ENCODE measurements at regions not wholly inside any gene's neighbourhood (a gene's known extent, or its start where the extent isn't known, plus 50 kb on each side); places are given as distances from the start of the nearest gene placed in this dataset.
A peak's percentile ranks its signal among the peaks of the same experiment; 100 is the strongest.
"Not testable (repeated sequence)": the region's sequence is repeated elsewhere in the genome, so short reads cannot be mapped to it uniquely, and the experiment has no call there.

DNA sequence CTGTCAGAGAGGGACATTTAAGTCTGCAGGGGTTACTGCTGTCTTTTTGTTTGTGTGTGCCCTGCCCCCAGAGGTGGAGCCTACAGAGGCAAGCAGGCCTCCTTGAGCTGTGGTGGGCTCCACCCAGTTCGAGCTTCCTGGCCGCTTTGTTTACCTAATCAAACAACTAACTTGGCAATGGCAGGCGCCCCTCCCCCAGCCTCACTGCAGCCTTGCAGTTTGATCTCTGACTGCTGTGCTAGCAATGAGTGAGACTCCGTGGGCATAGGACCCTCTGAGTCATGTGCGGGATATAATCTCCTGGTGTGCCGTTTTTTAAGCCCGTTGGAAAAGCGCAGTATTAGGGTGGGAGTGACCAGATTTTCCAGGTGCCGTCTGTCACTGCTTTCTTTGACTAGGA, 216.8 kb upstream of the CDKN2B start:
- DNase-seq: not testable (repeated sequence)

DNA sequence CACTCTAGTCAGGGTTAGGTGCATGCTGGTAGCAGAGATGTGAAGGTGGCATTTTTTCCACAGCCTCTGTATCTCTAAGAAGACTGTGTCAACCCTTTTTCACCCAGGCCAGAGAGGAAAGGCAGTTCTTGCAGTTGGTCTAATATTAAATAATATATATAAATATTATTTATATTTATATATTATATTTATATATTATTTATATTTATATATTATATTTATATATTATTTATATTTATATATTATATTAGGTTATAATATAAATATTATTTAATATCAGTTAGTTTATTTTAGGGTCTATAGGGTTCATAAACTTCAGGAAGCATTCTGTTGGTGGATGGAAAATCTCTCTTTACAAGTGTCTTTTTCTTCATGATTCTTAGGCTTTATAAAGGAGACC, 218.6 kb upstream of the DMRTA1 start:
- no peak for DNase-seq

DNA sequence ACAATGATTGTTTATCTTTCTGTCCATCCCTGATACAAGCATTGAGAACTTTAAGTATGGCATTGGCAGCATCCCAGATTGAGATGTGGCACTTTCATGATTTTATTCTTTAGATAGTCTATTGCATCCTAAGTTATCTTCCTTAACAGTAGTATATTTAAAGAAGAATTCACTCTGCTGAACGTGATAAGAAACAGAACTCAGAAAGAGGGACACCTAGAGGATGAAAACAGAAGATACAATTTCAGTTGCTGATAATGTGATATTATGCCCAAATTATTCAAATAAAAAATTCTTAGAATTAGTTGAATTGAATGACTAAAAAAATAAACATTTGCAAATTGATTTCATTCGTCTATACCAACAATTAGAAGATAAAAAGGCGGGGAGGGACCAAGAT, 218.1 kb upstream of the DMRTA1 start:
- peak in 2 of 4 experiments; percentile 28 to 59 for DNase-seq

DNA sequence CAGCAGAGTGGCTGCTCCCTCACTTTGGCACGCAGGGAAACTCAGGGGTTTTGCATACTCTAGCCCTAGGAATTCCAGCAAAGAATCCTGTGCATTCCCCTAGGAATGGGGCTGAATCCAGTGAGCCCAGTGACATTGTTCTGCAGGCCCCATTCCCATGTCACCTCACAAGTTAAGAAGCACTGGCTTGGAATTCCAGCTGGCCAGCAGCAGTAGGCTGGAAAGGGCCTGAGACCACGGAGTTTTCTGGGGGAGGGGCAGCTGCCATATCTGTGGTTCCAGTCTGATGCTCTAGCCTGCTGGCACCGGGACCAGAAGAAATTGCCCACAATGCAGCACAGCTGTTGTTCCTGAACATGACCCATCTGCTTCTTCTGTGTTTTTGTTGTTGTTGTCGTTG, 217.6 kb upstream of the DMRTA1 start:
- DNase-seq: no peak

DNA sequence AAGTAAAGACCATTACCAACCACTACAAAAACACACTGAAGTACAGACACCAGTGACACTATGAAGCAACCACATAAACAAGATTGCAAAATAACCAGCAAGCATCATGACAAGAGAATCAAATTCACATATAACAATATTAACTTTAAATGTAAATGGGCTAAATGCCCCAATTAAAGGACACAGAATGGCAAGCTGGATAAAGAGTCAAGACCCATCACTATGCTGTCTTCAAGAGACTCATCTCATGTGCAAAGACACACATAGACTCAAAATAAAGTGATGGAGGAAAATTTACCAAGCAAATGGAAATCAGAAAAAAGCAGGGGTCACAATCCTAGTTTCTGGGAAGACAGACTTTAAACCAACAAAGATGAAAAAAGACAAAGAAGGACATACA, 215.3 kb upstream of the DMRTA1 start:
- DNase-seq: not testable (repeated sequence)

DNA sequence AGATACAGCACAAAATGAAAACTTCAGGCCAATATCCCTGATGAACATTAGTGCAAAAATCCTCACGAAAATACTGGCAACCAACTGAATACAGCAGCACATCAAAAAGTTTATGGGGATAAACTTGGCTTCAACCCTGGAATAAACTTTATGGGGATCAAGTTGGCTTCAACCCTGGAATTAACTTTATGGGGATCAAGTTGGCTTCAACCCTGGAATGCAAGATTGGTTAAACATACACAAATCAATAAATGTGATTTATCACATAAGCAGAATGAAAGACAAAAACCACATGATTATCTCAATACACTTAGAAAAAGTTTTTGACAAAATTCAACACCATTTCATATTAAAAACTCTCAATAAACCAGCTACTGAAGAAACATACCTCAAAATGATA, 213.7 kb upstream of the DMRTA1 start:
- no peak for DNase-seq

DNA sequence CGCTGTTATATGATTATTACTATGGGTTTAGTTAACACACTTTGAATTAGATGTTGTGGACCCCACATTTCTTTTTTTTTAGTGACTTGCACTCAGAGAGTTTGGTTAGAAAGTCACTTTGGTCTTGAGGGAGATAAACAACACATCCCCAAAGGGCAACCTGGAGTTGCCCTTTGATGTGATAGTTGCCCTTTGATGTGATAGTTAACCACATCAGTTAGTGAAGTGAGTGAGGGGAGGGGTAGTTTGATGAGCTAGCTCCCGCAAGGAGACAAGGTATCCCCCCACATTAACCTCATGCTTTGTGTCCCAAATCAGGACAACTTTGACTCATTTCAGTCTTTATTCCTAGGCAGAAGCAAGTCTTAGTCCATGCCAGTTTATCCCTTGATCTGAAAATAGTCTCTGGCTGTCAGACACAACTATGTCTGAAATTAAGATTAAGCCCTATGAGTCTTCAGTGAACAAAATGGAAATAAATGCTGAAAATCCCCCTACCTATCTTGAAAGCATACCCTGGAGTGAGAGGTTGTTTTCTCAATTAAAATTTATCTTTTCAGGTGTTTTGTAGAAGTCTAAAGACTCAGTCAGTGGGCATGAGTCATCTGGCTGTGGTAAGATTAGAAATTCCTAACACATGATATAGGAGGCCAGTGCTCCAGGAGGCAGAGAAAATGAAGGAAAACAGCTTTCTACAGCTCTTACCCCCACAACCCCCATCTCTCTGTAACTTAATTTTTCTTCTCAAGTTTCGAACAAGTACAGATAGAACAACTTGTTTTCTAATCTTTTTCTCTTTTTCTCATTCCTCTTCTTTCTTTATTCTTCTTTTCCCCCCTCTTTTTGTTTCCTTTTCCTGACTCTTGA, 208.9 kb upstream of the DMRTA1 start:
- no peak for DNase-seq

DNA sequence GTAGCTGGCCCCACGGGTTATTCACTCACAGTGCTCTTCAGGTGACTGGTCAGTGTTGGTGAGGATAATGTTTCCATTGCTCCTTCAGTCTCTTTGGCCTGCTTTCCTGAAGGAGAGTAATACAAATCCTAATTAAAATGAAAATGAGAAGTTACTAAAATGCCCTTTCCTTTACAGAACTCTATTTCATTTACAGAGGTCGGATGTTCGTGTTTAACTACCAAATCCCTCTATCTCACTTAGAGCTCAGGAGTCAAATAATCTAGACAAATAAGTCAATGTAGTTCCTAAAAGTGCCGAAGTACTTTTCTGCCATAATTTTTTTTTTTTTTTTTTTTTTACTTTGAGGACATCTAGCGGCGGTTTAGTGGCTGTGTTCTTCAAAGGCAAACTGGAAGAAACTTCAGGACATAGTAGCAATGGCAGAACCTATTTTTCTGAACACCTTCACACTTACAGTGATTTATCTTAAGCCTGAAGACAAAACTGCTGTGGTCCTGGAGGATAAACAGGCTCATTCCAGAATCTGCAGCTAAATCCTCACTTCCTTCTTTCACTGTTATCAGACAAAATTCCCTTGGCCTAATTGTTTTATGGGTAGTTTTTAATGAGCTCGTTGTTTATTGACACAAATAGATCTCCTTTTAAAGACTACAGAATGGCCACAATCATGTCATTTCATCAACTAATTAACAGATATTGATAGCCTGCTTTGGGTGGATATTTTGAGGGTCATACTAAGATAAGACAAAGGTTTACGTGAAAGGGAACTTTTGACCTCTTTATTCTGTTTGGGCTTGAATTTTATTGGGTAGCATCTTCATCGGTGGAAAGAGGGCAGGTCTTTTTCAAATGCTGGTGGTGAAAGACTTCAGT, 207.6 kb upstream of the DMRTA1 start:
- DNase-seq: peak; percentile 14 to 72 (median 48)

DNA sequence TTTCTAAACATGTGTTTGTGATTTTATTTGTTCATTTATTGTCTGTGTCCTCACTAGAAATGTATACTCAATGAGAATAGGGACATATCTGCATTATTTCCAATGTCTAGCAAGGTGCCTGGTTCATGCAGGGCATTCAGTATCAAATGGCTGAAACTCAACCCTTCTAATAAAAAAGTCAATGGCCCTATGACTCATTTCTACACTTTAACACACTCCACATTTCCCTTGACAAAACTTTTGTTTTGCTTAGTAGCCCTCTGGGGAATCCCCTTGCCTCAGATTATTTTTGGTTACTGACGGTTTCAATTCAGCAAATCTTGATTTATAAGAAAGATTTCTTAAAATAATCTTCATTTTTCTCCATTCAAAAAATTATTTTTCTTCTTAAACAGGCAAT, 206.0 kb upstream of the DMRTA1 start:
- peak in 3 of 4 experiments; percentile 5 to 50 (median 48) for DNase-seq

DNA sequence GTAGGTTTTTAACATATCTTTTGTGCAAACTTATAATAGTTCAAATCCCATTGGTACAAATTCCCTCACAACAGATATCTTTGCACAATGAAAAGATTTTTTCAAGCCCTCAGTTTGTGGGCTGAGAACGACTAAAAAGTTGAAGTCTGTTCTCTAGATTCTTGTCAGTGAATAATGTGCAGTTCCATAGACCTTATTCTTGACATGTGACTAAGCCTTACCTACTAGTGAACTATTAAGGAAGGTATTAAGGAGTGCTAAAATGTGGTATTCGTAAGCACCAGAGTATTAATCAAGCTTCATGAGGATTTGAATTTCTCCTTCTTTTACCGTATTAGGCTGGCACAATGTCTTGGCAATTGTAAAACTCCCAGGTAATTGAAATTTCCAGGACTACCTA, 205.6 kb upstream of the DMRTA1 start:
- DNase-seq: no peak

DNA sequence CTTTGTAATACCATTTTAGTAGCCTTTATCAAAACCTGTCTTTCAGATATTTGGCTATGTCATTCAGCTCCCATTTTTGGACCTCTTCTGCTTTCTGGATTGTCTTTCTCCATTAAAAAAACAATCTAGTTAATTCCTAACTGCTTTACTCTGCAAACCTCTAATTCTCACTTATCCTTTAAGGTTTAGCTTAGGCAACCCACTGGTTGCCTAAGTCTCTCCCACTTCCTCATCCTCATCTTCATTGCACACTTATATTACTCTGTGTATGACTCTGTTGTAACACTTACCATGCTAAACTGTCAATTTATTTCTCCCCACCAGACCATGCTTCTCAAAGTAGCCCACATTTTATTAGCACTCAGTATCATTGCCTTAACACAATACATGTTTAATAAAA, 205.0 kb upstream of the DMRTA1 start:
- peak; percentile 18 to 74 (median 60) for DNase-seq

DNA sequence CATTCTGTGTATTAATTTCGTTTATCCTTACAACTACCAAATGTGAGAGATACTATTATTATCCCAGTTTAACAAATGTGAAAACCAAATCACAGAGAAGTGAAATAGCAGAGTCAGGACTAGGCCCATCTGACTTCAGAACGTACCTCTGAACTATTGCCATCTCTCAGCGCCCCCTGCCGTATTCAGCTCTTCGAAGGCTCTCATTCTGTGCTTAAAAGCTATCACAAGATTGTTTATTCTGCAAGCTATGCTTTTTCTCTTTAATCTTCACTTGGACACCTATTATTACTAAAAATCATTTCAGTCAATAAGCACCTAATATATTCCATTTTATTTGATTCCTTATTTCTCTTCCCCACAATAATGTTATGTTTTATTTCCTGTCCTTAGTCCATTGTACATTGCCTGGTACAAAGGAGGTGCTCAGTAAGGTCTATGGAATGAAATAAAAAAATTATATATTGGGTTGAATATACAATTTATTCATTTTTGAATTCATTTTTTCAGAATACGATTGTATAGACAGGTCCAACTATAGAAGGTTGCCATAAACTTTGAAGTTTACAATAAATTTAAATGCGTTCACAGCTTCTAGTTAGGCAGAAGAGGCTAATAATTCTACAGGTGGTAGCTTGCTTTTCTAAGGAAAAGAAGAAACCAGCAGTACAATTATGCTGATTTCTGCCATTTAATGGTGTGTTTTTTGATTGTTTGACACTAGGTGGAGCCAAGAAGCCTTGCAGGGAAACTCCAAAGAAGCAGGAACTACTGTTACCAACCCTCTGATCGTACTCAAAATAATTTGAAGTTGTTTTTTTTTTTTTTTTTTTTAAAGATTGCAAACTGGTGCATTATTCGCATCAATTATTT, 202.2 kb upstream of the DMRTA1 start:
- peak; percentile 53 to 84 (median 76) for DNase-seq

DNA sequence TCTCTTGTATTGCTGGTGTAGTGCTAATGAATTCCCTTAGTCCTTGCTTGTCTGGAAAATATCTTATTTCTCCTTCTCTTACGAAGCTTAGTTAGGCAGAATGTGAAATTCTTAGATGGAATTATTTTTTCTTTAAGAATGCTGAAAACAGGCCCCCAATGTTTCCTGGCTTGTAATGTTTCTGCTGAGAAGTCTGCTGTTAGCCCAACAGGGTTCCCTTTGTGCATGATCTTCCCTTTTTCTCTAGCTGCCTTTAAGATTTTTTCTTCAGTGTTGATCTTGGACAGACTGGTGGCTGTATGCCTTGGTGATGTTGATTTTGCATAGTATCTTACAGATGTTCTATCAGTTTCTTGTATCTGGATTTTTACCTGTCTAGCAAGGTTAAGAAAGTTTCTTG, 191.3 kb upstream of the DMRTA1 start:
- DNase-seq: no peak

DNA sequence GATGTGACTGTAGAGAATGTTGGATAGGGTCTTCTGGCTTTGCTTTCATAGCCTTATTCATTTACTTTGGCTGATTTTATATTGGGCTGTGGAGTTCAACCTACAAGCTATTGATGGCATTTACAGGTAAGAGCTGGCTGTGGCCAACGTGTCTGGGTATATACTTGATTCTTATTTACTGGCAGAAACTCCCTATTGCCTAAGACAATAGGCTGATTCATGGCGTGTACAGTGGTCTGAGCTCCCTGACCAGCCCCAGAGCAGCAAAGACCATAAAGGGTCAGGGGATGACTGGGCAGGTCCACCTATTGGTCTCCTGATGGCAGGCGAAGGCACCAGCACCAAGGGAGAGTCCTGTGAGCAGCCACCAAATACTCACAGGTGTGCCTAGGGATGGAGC, 190.2 kb upstream of the DMRTA1 start:
- no peak for DNase-seq

DNA sequence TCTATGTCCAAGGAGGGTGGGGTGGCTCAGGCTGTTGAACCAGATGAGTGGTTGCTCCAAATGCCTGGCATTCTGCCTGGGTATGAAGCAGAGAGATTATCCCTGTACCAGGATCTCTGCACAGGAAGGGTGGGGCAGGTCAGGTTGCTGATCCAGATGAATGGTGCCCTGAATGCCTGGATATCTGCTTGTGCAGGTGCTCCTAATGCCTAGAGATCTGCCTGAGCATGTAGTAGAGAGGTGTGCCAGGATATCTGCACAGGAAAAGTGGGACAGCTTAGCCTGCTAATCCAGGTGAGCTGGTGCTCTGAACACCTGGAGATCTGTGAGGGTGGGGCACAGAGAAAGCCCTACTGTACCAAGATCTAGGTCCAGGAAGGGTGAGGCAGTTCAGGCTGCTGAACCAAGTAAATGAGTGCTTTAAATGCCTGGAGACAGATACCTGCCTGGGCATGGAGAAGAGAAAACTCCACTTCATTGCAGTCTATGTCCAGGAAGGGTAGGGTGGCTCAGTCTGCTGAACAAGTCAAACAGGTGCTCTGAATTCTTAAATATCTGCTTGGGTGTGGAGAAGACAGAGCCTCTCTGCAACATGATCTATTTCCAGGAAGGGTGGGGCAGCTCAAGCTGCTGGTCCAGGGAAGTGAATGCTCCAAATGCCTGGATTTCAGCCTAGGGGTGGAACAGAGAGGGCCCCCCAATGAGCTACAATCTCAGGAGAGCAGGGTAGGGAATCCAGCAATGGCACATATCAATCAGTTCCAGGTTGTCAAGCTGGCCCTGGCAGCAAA, 189.4 kb upstream of the DMRTA1 start:
- DNase-seq: no peak

DNA sequence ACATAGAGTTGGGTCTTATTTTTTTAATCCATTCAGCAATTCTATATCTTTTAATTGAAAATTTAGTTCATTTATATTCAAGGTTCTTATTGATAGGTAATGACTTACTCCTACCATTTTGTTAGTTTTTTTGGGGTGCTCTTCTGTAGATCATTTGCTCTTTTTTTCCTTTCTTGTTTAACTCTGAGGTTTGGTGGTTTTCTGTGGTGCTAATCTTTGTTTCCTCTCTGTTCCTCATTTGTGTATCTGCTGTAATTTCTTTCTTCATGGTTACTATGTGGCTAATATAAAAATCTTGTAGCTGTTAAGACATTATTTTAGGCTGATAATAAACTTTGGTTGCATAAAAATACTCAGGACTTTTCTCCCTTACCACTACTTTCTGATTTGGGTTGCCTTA, 181.6 kb upstream of the DMRTA1 start:
- no peak for DNase-seq

DNA sequence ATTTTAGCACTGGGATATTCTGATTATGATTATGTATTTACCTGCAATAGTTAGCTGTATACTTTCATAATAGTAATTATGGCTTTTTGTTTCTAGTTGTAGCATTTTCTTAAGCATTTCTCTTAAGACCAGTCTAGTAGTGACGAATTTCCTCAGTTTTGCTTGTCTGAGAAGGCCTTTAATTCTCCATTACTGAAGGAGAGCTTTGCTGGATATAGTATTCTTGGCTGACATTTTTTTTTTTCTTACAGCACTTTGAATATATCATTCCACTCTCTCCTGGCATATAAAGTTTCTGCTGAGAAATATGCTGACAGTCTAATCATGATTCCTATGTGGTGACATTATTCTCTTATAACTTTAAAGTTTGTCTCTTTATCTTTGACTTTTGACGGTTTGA, 181.1 kb upstream of the DMRTA1 start:
- no peak for DNase-seq

DNA sequence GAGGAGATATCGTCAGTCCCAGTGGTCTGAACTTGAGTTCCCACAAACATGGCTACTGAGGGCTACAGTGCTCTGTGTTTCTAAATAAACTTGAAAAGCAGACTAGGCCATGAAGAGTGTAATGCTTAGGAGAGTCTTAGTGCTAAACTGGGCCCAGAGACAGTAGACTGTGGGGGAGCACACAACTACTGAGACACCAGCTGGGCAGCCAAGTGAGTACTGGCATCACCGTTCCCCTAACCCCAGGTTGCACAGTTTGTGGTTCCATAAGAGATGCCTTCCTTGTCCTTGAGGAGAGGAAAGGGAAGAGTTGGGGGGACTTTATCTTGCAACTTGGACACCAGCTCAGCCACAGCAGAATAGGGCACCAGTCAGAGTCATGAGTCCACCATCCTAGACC, 172.1 kb upstream of the DMRTA1 start:
- no peak for DNase-seq

DNA sequence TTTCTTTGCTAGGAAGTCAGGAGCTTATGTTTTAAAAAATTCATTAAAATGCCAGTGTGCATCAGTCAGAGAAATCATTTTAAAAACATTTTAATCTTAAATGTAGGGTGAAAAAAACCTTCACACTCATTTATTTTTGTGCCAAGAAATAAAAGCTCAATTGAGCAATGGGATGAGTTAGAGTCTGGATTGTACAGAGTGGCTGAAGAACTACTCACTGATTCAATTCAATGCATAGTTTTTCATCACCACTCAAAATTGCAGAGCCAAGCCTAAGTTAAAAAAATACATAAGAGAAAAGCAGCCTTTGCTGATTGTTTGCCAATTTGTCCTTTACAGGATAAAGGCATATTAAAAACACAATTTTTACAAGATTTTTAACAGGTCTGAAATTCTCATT, 168.2 kb upstream of the DMRTA1 start:
- no peak for DNase-seq

DNA sequence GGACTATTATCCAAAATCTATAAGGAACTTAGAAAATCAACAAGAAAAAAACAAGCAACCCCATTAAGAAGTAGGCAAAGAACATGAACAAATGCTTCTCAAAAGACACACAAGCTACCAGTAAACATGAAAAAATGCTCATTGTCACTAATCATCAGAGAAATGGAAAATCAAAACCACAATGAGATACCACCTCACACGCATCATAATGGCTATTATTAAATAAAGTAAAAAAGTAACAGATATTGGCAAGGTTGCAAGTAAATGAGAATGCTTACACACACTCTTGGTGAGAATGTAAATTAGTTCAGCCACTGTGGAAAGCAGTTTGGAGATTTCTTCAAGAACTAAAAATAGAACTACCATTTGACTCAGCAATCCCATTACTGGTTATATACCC, 167.0 kb upstream of the DMRTA1 start:
- DNase-seq: no peak

DNA sequence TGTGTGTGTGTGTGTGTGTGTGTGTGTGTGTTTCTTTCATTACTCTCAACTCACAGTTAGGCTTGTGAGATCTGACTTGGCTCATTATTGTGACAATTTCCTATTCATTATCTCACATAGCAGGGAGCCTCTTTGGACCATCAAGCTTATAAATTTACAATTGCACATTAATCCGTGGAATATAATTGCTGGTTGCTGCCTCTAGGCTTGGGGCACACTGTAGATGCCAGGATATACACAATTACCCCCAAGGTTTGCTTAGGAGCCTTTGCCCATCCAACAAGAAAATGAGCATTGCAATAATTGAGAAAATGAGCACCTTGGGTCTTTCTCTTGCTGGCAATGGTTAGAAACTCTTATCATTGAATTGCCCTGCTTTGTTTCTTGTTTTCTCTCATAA, 161.6 kb upstream of the DMRTA1 start:
- DNase-seq: no peak

DNA sequence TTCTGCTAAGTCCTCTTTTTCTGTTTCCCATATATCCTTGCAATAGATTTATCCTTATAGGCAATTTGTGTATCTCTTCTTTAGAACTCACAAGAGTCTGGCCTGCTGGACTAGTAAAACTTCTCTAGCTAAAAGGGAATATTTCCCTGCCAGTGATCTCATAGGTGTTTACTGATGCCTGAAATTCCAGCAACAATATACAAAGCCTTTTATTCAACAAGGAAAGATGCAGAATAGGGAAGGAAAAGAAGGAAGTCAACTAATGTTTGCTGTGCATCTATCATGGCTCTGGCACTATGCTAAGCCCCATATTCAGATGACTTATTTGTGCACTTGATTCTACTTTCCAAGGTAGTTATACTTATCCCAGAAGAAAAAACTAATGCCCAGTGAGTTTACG, 160.0 kb upstream of the DMRTA1 start:
- no peak for DNase-seq

Measured in suppressor macrophage (primary cell).